ENCODE measurements at regions not wholly inside any gene's neighbourhood (a gene's known extent, or its start where the extent isn't known, plus 50 kb on each side); places are given as distances from the start of the nearest gene placed in this dataset.

GRCh38 chr3:117692416-117692995, 982.9 kb downstream of the TUSC7 start:
- no peak for DNase-seq (ENCODE audit: low read depth)
- H3K4me3 ChIP-seq (ENCODE audit: low read depth, low read length): no peak overlapping the region
- no peak for TF ChIP-seq CTCF (IDR thresholded peaks at IDR 0.05; ENCODE audit: low read depth, low read length, missing control alignments)

- DNase-seq (ENCODE audit: low read depth): no peak
- H3K4me3 ChIP-seq (ENCODE audit: low read depth, low read length): no peak overlapping the region
Observed at GRCh38 chr3:117695321-117695720, 985.7 kb downstream of the TUSC7 start.

GRCh38 chr3:117695871-117696645, 986.5 kb downstream of the TUSC7 start:
- H3K4me3 ChIP-seq (ENCODE audit: low read depth, low read length): no peak overlapping the region
- TF ChIP-seq CTCF (IDR thresholded peaks at IDR 0.05; ENCODE audit: low read depth, low read length, missing control alignments): no peak
- no peak for DNase-seq (ENCODE audit: low read depth)

More at GRCh38 chr3:117695321-117695720, 985.7 kb downstream of the TUSC7 start:
- TF ChIP-seq CTCF (IDR thresholded peaks at IDR 0.05; ENCODE audit: low read depth, low read length, missing control alignments): no peak

- TF ChIP-seq CTCF (IDR thresholded peaks at IDR 0.05; ENCODE audit: low read depth, low read length, missing control alignments): no peak
- DNase-seq (ENCODE audit: low read depth): no peak
- H3K4me3 ChIP-seq (ENCODE audit: low read depth, low read length): no peak overlapping the region
Observed at GRCh38 chr3:117696851-117697407, 987.4 kb downstream of the TUSC7 start.

GRCh38 chr3:117699058-117699457, 989.5 kb downstream of the TUSC7 start:
- no peak for DNase-seq (ENCODE audit: low read depth)
- no peak for TF ChIP-seq CTCF (IDR thresholded peaks at IDR 0.05; ENCODE audit: low read depth, low read length, missing control alignments)
- H3K4me3 ChIP-seq (ENCODE audit: low read depth, low read length): no peak overlapping the region

GRCh38 chr3:117700573-117701360, 991.2 kb downstream of the TUSC7 start:
- DNase-seq (ENCODE audit: low read depth): no peak
- no peak overlapping the region for H3K4me3 ChIP-seq (ENCODE audit: low read depth, low read length)
- TF ChIP-seq CTCF (IDR thresholded peaks at IDR 0.05; ENCODE audit: low read depth, low read length, missing control alignments): no peak

Data from GM12864 (cell line).